ENCODE measurements at regions not wholly inside any gene's neighbourhood (a gene's known extent, or its start where the extent isn't known, plus 50 kb on each side); places are given as distances from the start of the nearest gene placed in this dataset.
"Not testable (repeated sequence)": the region's sequence is repeated elsewhere in the genome, so short reads cannot be mapped to it uniquely, and the experiment has no call there.

- WGBS, 4 donors = 66 to 81% (median 79%) methylated on average over 2 of the region's 2 CpGs
- no peak for DNase-seq
- Histone ChIP-seq H3K27ac (no peak overlapping the region), H3K9me3 (peaks cover 0 to 4% (median 0%) of the 10 kb centered on the region in 12 donors), H3K4me1 (no peaks in the 10 kb centered on the region), H3K27me3 (no peaks in the 10 kb centered on the region), H3K36me3 (no peaks in the 10 kb centered on the region), H3K4me3 (no peak overlapping the region)
- intact Hi-C loops (cut with DNase I) = no loop called here
- TF ChIP-seq CTCF (IDR thresholded peaks at IDR 0.05) (no peak), POLR2A (IDR thresholded peaks at IDR 0.05) (no peak)
- ATAC-seq = no peak
These were observed 206.3 kb upstream of the TP63 start for GRCh38 chr3:189424922-189425321.

GRCh38 chr3:189429019-189429418 lies 202.2 kb upstream of the TP63 start:
- no peaks in the 10 kb centered on the region for H3K4me1 ChIP-seq
- TF ChIP-seq CTCF (IDR thresholded peaks at IDR 0.05) (no peak), POLR2A (IDR thresholded peaks at IDR 0.05) (no peak)
- intact Hi-C loops (cut with DNase I) = no loop called here
- WGBS, 4 donors = 33 to 56% (median 43%) methylated on average over 1 of the region's 1 CpG
- H3K27me3 ChIP-seq = no peaks in the 10 kb centered on the region
- no peak overlapping the region for H3K27ac ChIP-seq
- no peak for ATAC-seq
- H3K9me3 ChIP-seq = peaks cover 0 to 15% (median 0%) of the 10 kb centered on the region in 12 donors
- H3K4me3 ChIP-seq = no peak overlapping the region
- DNase-seq = no peak
- H3K36me3 ChIP-seq = no peaks in the 10 kb centered on the region

GRCh38 chr3:189430166-189430565 lies 201.0 kb upstream of the TP63 start:
- TF ChIP-seq POLR2A (IDR thresholded peaks at IDR 0.05) (no peak), CTCF (IDR thresholded peaks at IDR 0.05) (no peak)
- H3K4me1 ChIP-seq = no peaks in the 10 kb centered on the region
- no peak overlapping the region for H3K4me3 ChIP-seq
- H3K27me3 ChIP-seq = no peaks in the 10 kb centered on the region
- ATAC-seq = no peak
- intact Hi-C loops (cut with DNase I) = no loop called here
- H3K36me3 ChIP-seq = no peaks in the 10 kb centered on the region
- DNase-seq = no peak
- 82 to 93% (median 90%) methylated on average over 2 of the region's 2 CpGs for WGBS, 4 donors
- H3K27ac ChIP-seq = no peak overlapping the region
- peaks cover 0 to 17% (median 0%) of the 10 kb centered on the region in 12 donors for H3K9me3 ChIP-seq

- H3K36me3 ChIP-seq; intact Hi-C loops (cut with DNase I): not testable (repeated sequence)
- WGBS, 4 donors = 86 to 93% (median 91%) methylated on average over 10 of the region's 10 CpGs
These were observed 188.9 kb upstream of the TP63 start for GRCh38 chr3:189442257-189442656.

GRCh38 chr3:189446959-189447560 lies 184.1 kb upstream of the TP63 start:
- WGBS, 4 donors = 60 to 75% (median 70%) methylated on average over 3 of the region's 3 CpGs
- TF ChIP-seq CTCF (IDR thresholded peaks at IDR 0.05) (no peak), POLR2A (IDR thresholded peaks at IDR 0.05) (no peak)
- Histone ChIP-seq H3K4me1 (no peaks in the 10 kb centered on the region), H3K36me3 (no peaks in the 10 kb centered on the region), H3K4me3 (no peak overlapping the region), H3K9me3 (peaks cover 0 to 15% (median 0%) of the 10 kb centered on the region in 12 donors), H3K27ac (no peak overlapping the region), H3K27me3 (no peaks in the 10 kb centered on the region)
- intact Hi-C loops (cut with DNase I) = no loop called here
- no peak for ATAC-seq
- no peak for DNase-seq

More at GRCh38 chr3:189442257-189442656, 188.9 kb upstream of the TP63 start:
- not testable (repeated sequence) for ATAC-seq, H3K4me1 ChIP-seq, H3K27ac ChIP-seq, H3K27me3 ChIP-seq, DNase-seq, H3K4me3 ChIP-seq
- H3K9me3 ChIP-seq = peaks cover 0 to 15% (median 0%) of the 10 kb centered on the region in 12 donors

Data from heart left ventricle (tissue), 16 donors.